Esophagus squamous epithelium (tissue), 5 donors: ENCODE measurements at regions not wholly inside any gene's neighbourhood (a gene's known extent, or its start where the extent isn't known, plus 50 kb on each side); places are given as distances from the start of the nearest gene placed in this dataset.

Experiments
- DNase-seq: peaks from one replicate; lab custom pipeline; 2025; lab: John Stamatoyannopoulos, UW
- H3K27ac ChIP-seq, 4 donors: fragments of 200-600 bp; sonication (generic); one replicate each; pipeline ENCODE4 v1.5.1; 2016 to 2019; ENCODE audit warnings: mild to moderate bottlenecking in 1 of 4
- H3K27me3 ChIP-seq, 4 donors: fragments of 200-600 bp; sonication (generic); 1 replicate in 3 of 4; 2 replicates in 1 of 4; pipeline versions ENCODE4 v1.5.1 to v1.6.0; 2017 to 2021; ENCODE audit warnings: antibody characterized with exemption in 1 of 4
- H3K36me3 ChIP-seq, 3 donors: fragments of 200-600 bp; sonication (generic); one replicate each; pipeline ENCODE4 v1.5.1; 2016 to 2019
- H3K4me1 ChIP-seq, 3 donors: fragments of 200-600 bp; sonication (generic); one replicate each; pipeline ENCODE4 v1.5.1; 2017 to 2019
- H3K4me3 ChIP-seq, 4 donors: fragments of 200-600 bp; sonication (generic); 1 replicate in 3 of 4; 2 replicates in 1 of 4; pipeline ENCODE4 v1.5.1; 2016 to 2019; ENCODE audit warnings: mild to moderate bottlenecking in 2 of 4, moderate library complexity in 1 of 4
- H3K9me3 ChIP-seq, 3 donors: fragments of 200-600 bp; sonication (generic); one replicate each; pipeline ENCODE4 v1.5.1; 2016 to 2019
- CTCF ChIP-seq, 6 experiments: fragments of 450-650 bp in 4 of 6; fragments of 200-600 bp in 2 of 6; sonication (generic) in 2 of 6; IDR thresholded peaks; one replicate each; pipeline ENCODE4 v1.5.1; 2016 to 2019; ENCODE audit warnings: antibody characterized with exemption in 6 of 6, mild to moderate bottlenecking in 4 of 6, moderate library complexity in 4 of 6
- POLR2A ChIP-seq, 4 donors: fragments of 450-650 bp; IDR thresholded peaks; one replicate each; pipeline ENCODE4 v1.6.1; 2017; ENCODE audit warnings: antibody characterized with exemption in 4 of 4, mild to moderate bottlenecking in 4 of 4, moderate library complexity in 3 of 4
- WGBS, 2 donors: methylation state at CpG; one replicate each; pipeline ENCODE4 v1.1.5; 2018; 5-methylcytosine and 5-hydroxymethylcytosine counted together
- intact Hi-C: fragments of 100-400 bp; cut with DNase I; formaldehyde crosslinking; loops from one replicate; pipeline ENCODE4 v1.15.0; 2022
- donor health status: DM: yes; HTN: yes; CAD: no.

GRCh38 chr2:144931960-144932359 is 412.0 kb upstream of the ZEB2 start:
- intact Hi-C loops: no loop called here
- no peak for DNase-seq
- Histone ChIP-seq H3K27me3 (no peaks in the 10 kb centered on the region), H3K4me1 (no peaks in the 10 kb centered on the region), H3K27ac (no peak overlapping the region), H3K36me3 (no peaks in the 10 kb centered on the region), H3K4me3 (no peak overlapping the region), H3K9me3 (peaks cover 0 to 7% (median 0%) of the 10 kb centered on the region in 3 donors)
- no peak for TF ChIP-seq POLR2A (IDR thresholded peaks at IDR 0.05)
- TF ChIP-seq CTCF (IDR thresholded peaks at IDR 0.05): no peak

- WGBS, 2 donors: 100% methylated on average over 1 of the region's 1 CpG
- TF ChIP-seq POLR2A (IDR thresholded peaks at IDR 0.05) (no peak), CTCF (IDR thresholded peaks at IDR 0.05) (no peak)
- H3K27ac ChIP-seq: no peak overlapping the region
- intact Hi-C loops: no loop called here
- H3K27me3 ChIP-seq: no peaks in the 10 kb centered on the region
- no peak overlapping the region for H3K4me3 ChIP-seq
- no peak for DNase-seq
- peaks cover 0 to 7% (median 0%) of the 10 kb centered on the region in 3 donors for H3K9me3 ChIP-seq
- no peaks in the 10 kb centered on the region for H3K36me3 ChIP-seq
- no peaks in the 10 kb centered on the region for H3K4me1 ChIP-seq
Measured at GRCh38 chr2:144931480-144931879, 411.6 kb upstream of the ZEB2 start.

DNA sequence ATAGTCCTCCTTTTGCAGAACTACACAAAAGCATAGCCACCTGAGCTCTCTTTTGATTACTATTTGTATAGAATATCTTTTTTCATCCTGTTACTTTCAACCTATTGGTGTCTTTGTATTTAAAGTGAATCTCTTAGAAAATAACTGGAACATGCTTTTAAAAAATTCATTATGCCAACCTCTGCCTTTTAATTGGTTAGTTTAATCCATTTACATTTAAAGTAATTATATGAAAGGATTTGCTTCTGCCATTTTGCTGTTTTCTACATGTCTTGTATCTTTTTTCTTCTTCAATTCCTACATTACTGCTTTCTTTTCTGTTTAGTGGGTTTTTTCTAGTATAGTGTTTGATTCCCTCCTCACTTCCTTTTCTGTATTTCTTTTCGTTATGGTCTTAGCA is 407.5 kb upstream of the ZEB2 start:
- H3K4me3 ChIP-seq: no peak overlapping the region
- no peak for TF ChIP-seq POLR2A (IDR thresholded peaks at IDR 0.05)
- no peak for TF ChIP-seq CTCF (IDR thresholded peaks at IDR 0.05)
- DNase-seq: no peak
- intact Hi-C loops: no loop called here
- H3K36me3 ChIP-seq: no peaks in the 10 kb centered on the region
- H3K9me3 ChIP-seq: peaks cover 0 to 7% (median 0%) of the 10 kb centered on the region in 3 donors
- WGBS, 2 donors: 82 to 89% methylated on average over 1 of the region's 1 CpG
- H3K4me1 ChIP-seq: no peaks in the 10 kb centered on the region
- H3K27ac ChIP-seq: no peak overlapping the region
- no peaks in the 10 kb centered on the region for H3K27me3 ChIP-seq

DNA sequence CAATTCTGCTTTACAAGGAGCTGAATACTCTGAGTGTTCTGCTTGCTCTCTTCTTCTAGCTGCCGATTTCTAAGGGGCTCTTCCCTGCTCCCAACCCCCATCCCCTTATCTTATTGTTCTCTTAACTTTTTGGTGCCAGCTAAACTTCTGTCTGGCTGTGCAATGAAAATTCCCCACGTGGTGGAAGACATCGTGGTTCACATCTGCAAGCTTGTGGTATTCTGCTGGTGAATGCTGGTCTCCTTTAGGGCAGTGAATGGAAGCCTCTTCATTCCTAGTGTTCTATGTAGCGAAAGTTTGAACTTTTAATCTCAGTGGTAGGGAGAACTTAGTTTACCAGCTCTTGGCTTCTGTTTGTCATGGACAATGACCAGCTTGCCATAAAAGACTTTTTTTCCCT is 406.0 kb upstream of the ZEB2 start:
- peaks cover 0 to 7% (median 0%) of the 10 kb centered on the region in 3 donors for H3K9me3 ChIP-seq
- H3K36me3 ChIP-seq: no peaks in the 10 kb centered on the region
- intact Hi-C loops: no loop called here
- H3K27ac ChIP-seq: no peak overlapping the region
- WGBS, 2 donors: 68 to 79% methylated on average over 3 to 4 of the region's 4 CpGs
- H3K4me1 ChIP-seq: no peaks in the 10 kb centered on the region
- H3K27me3 ChIP-seq: no peaks in the 10 kb centered on the region
- TF ChIP-seq CTCF (IDR thresholded peaks at IDR 0.05) (no peak), POLR2A (IDR thresholded peaks at IDR 0.05) (no peak)
- DNase-seq: no peak
- H3K4me3 ChIP-seq: no peak overlapping the region

DNA sequence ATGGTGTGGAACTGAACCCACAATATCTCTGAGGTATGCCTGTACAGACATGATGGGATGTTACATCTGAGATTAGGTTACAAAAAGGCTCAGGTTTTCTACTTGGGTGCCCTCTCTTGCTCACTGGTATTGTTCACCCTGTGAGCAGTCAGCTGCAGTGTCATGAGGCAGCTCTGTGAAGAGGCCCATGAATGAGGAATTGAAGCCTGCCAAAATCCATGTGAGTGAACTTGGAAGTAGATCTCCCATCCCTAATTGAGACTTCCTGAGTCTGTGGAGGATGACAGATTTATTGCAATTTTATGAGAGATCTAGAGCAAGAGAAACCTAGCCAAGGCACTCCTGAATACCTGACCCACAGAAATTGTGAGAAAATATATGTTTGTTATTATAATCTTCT is 404.9 kb upstream of the ZEB2 start:
- Histone ChIP-seq H3K9me3 (peaks cover 0 to 7% (median 0%) of the 10 kb centered on the region in 3 donors), H3K27me3 (no peaks in the 10 kb centered on the region), H3K4me1 (no peaks in the 10 kb centered on the region), H3K4me3 (no peak overlapping the region), H3K36me3 (no peaks in the 10 kb centered on the region), H3K27ac (no peak overlapping the region)
- TF ChIP-seq CTCF (IDR thresholded peaks at IDR 0.05) (no peak), POLR2A (IDR thresholded peaks at IDR 0.05) (no peak)
- no peak for DNase-seq
- intact Hi-C loops: no loop called here
